Mesothelial cell of epicardium (in vitro differentiated cells): ENCODE measurements at regions not wholly inside any gene's neighbourhood (a gene's known extent, or its start where the extent isn't known, plus 50 kb on each side); places are given as distances from the start of the nearest gene placed in this dataset.

Source experiments
- DNase-seq, 2 experiments: peaks; one replicate each; pipeline ENCODE4 v3.0.0; 2021; ENCODE audit warnings: low spot score in 2 of 2; ENCODE audit not compliant: unreplicated experiment in 2 of 2
- H3K27ac Mint-ChIP-seq: 2 replicates; pipeline ENCODE4 v1.8.0; 2021; ENCODE audit warnings: mixed read lengths
- H3K27me3 Mint-ChIP-seq: 2 replicates; pipeline ENCODE4 v1.8.0; 2021; ENCODE audit warnings: low read depth, mixed read lengths
- H3K36me3 Mint-ChIP-seq: 2 replicates; pipeline ENCODE4 v1.8.0; 2021; ENCODE audit warnings: mixed read lengths
- H3K4me1 Mint-ChIP-seq: 2 replicates; pipeline ENCODE4 v1.8.0; 2021; ENCODE audit warnings: mixed read lengths
- H3K4me3 Mint-ChIP-seq: 2 replicates; pipeline ENCODE4 v1.8.0; 2021; ENCODE audit warnings: mild to moderate bottlenecking, moderate library complexity, mixed read lengths
- H3K9me3 Mint-ChIP-seq: 2 replicates; pipeline ENCODE4 v1.8.0; 2021; ENCODE audit warnings: mixed read lengths
- TF ChIP-seq, protein P1 (sequence below): fragments of 200-600 bp; sonication (generic); IDR thresholded peaks from one replicate; pipeline ENCODE4 v1.5.0; 2021; ENCODE audit warnings: antibody characterized with exemption; ENCODE audit not compliant: unreplicated experiment

DNA sequence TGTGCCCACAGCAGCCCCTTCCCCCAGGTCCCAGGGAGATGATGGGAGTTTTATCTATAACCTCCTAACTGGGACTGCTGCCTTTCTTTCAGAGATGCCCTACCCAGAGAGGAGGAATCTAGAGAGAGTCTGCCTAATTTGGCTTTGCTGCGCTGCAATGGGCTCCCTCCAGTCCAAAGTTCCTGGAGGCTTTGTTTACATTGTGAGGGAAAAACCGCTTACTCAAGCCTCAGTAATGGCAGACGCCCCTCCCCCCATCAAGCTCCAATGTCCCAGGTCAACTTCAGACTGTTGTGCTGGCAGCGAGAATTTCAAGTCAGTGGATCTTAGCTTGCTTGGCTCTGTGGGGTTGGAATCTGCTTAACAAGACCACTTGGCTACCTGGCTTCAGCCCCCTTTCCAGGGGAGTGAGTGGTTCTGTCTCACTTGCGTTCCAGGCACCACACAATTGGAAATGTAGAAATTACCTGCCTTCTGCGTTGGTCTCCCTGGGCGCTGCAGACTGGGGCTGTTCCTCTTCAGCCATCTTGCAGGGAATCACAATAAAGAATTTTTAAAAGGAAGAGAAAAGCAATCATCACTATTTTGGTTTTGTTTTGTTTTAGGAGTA, 262.5 kb downstream of the FOXG1 start:
- H3K4me3 Mint-ChIP-seq: no peak overlapping the region
- DNase-seq: no peak
- H3K27me3 Mint-ChIP-seq: no peaks in the 10 kb centered on the region
- peaks cover 32% of the 10 kb centered on the region for H3K9me3 Mint-ChIP-seq
- TF ChIP-seq, protein P1, sequence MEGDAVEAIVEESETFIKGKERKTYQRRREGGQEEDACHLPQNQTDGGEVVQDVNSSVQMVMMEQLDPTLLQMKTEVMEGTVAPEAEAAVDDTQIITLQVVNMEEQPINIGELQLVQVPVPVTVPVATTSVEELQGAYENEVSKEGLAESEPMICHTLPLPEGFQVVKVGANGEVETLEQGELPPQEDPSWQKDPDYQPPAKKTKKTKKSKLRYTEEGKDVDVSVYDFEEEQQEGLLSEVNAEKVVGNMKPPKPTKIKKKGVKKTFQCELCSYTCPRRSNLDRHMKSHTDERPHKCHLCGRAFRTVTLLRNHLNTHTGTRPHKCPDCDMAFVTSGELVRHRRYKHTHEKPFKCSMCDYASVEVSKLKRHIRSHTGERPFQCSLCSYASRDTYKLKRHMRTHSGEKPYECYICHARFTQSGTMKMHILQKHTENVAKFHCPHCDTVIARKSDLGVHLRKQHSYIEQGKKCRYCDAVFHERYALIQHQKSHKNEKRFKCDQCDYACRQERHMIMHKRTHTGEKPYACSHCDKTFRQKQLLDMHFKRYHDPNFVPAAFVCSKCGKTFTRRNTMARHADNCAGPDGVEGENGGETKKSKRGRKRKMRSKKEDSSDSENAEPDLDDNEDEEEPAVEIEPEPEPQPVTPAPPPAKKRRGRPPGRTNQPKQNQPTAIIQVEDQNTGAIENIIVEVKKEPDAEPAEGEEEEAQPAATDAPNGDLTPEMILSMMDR: no peak
- H3K4me1 Mint-ChIP-seq: no peaks in the 10 kb centered on the region
- no peak overlapping the region for H3K27ac Mint-ChIP-seq
- no peaks in the 10 kb centered on the region for H3K36me3 Mint-ChIP-seq

DNA sequence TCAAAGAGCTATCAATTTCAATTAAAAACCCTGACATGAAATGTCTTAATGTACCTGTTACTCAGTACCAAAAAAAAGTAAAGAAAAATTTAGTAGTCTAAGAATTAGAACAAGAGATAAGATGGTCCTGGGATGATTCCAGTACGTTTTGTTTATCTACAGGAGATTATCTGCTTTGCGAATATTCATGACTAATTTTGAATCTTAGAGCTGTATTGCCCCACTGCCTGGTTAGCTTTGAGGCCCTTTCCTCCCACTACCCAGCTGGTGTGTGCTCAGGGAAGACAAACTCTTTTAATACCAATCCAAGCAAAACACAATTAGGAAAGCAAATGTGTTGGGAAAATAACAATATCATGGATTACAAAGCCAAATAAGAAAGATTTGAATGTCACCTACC, 263.5 kb downstream of the FOXG1 start:
- no peak overlapping the region for H3K4me3 Mint-ChIP-seq
- H3K27me3 Mint-ChIP-seq: no peaks in the 10 kb centered on the region
- H3K27ac Mint-ChIP-seq: no peak overlapping the region
- peaks cover 22% of the 10 kb centered on the region for H3K9me3 Mint-ChIP-seq
- no peak for DNase-seq
- H3K36me3 Mint-ChIP-seq: no peaks in the 10 kb centered on the region
- TF ChIP-seq, protein P1: no peak
- H3K4me1 Mint-ChIP-seq: no peaks in the 10 kb centered on the region

DNA sequence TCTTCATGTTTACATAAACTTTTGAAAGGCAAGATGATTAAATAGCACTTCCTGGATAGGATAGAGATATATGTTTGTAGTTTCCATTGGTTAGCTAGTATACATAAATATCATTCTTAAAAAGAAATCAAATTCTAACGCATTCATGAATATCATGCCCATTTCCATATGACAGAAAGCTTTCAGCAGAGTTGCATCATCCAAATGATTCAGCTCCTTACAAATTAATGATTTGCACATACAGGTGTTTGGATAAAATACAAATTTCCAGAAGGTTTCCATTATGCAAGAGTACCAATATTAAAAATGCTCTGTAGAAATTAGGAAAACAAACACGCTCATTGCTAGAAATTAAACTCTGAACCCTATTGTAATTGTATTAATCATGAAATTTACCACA, 264.4 kb downstream of the FOXG1 start:
- no peak for DNase-seq
- no peaks in the 10 kb centered on the region for H3K36me3 Mint-ChIP-seq
- no peaks in the 10 kb centered on the region for H3K4me1 Mint-ChIP-seq
- H3K4me3 Mint-ChIP-seq: no peak overlapping the region
- H3K27ac Mint-ChIP-seq: no peak overlapping the region
- H3K9me3 Mint-ChIP-seq: peaks cover 20% of the 10 kb centered on the region
- H3K27me3 Mint-ChIP-seq: no peaks in the 10 kb centered on the region
- TF ChIP-seq, protein P1: no peak

DNA sequence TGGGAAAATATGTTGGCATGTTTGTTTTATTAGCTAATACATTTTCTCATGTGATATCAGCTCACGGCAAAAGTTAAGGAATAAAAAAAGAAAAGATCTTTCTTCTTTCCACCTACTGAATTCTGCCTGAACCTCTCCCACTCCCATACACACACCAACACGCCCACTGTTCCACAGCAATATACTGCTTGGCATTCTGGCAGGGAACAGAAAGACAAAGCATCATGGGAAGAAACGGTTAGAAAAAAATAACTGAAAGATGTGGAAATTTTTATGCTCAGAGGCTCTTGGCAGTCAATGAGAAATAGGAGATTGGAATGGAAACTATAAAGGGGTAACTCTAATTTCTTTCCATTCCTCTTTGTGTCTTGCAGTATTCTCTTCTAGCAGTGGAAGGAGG, 268.5 kb downstream of the FOXG1 start:
- TF ChIP-seq, protein P1: no peak
- Mint-ChIP-seq H3K4me3 (no peak overlapping the region), H3K27ac (no peak overlapping the region), H3K9me3 (no peaks in the 10 kb centered on the region), H3K4me1 (no peaks in the 10 kb centered on the region), H3K36me3 (no peaks in the 10 kb centered on the region), H3K27me3 (peaks cover 3% of the 10 kb centered on the region)
- DNase-seq: no peak

DNA sequence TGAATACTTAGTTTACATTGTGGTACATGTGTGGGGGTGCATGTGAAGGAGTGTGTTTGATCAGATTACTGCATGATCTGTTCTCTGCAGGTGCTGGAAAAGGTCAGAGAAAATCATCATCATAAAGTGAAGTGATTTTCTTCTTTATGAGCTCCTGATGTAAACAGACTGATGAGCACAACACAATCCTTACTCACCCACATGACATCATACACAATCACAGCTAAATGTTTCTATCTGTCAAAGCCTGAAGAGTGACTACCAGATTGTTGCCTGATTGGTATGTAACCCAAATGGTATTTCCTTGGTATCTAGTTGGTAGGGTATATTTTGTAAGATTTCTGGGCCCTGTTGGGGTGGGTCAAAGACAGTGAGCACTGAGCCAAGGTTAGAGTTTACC, 270.8 kb downstream of the FOXG1 start:
- Mint-ChIP-seq H3K4me1 (no peaks in the 10 kb centered on the region), H3K36me3 (no peaks in the 10 kb centered on the region), H3K27ac (no peak overlapping the region), H3K4me3 (no peak overlapping the region), H3K27me3 (peaks cover 3% of the 10 kb centered on the region), H3K9me3 (no peaks in the 10 kb centered on the region)
- TF ChIP-seq, protein P1: no peak
- DNase-seq: no peak

DNA sequence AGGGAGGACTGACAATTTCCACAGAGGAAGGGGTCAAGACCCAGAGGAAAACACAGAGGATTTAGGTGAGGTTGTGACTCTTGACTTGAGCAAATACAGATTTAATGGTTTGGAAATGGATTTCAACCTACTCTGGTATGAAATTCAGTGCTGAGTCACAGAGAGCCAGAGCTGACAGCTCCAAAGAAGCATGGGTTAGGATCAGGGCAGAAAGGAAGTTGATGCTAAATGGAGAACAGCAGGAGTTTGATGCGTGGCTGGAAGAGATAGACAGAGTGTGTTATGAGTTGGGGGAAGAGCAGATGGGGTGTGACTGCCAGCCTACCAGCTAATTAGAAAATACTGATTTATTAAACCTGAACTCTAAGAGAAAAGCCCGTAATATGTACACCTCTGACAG, 272.6 kb downstream of the FOXG1 start:
- DNase-seq: no peak
- H3K4me3 Mint-ChIP-seq: no peak overlapping the region
- H3K4me1 Mint-ChIP-seq: no peaks in the 10 kb centered on the region
- H3K9me3 Mint-ChIP-seq: no peaks in the 10 kb centered on the region
- TF ChIP-seq, protein P1: no peak
- no peaks in the 10 kb centered on the region for H3K36me3 Mint-ChIP-seq
- peaks cover 3% of the 10 kb centered on the region for H3K27me3 Mint-ChIP-seq
- H3K27ac Mint-ChIP-seq: no peak overlapping the region
